ELF-1 (cell line): ENCODE measurements at regions not wholly inside any gene's neighbourhood (a gene's known extent, or its start where the extent isn't known, plus 50 kb on each side); places are given as distances from the start of the nearest gene placed in this dataset.

Experiments
- DNase-seq: peaks from one replicate; pipeline ENCODE4 v3.0.0-alpha.2; 2016; ENCODE audit warnings: low read depth, low spot score

DNA sequence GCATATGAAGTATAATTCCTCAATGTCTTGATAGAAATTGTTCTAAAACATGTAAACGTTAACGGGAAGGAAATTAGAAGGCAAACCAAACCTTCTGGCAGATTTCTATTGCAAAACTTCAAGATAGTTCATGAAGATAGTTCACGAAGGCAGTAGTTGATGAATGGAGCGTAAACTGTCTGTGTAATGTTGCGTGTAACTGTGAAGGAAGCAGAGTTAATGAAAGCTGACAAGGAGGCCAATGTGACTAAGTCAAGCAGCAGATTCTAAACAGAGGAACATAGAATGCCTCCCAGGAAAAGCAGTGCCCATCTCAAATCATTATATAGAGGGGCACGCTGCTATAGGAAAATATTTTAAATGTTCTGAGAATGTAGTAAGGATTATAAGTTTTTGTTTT lies 659.7 kb upstream of the IGFBP3 start:
- no peak for DNase-seq

DNA sequence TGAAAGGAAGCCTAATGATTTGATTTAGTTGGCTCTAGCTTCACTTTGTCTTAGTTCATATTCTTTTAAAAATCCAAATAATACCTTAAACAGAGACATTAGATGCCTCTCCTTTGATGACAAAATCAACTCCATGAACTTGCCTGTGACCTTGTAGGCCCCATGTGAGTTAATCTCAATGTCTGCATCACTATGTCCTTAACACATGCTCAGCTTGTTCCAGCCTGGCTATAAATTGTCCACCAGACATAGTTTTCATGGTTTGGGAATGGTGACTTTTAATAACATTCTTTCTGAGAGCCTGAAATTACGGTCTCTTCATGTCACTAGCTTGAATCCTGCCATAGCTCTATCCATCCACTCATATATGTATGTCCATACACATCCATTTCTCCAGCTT lies 656.3 kb upstream of the IGFBP3 start:
- DNase-seq, result no peak

DNA sequence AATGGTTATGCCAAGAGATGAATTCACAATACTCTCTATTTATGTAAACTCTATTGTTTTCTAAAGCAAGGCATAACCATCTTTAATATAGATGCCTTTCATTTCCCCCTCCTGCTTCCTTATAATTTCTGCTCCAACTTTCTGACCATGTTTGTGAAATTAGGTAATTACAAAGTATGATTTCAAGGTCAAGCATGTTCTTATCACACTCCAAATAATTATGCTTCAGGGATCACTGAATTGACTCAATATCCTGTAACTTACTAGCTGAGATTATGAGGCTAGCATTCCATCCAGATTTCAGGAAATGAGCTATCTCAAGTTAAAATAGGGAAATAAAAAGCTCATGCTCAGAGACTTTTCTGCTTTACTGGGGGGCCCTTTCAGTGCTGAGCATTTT lies 655.9 kb upstream of the IGFBP3 start:
- DNase-seq, result no peak

DNA sequence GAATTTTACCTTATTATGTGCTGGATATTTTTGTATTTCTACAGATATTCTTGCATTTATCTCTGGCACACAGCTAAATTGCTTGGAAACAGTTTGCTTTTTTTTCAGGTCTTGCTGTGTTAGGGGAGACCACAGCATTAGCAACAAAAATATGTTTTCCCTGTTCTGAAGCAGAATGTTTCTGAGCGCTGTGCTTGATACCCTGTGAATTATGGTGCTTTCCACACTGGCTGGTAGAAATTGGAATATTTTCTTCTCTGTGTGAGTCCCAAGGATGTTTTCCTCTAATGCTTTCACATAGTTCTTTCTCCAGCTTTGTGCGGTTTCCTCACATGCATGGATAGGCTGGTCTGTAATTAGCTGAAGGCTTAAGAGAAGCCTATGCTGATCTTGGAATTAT lies 651.6 kb upstream of the IGFBP3 start:
- no peak for DNase-seq

DNA sequence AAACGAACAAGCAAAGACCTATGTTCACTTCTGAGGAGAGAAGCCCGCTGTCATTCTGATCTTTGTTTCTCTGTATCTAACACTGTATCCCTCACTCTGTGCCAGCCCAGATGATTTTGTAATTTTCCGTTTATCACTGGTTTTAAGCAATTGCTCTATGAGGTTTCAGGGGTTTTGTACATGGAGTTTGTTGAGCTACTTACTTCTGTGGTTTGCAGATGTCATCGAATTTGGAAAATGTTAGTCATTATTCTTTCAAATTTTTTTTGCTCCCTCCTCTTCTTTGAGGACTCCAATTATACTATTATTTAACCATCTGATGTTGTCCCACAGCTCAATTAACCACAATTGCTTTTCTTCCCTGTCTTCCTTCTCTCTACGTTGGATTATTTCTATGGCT lies 650.9 kb upstream of the IGFBP3 start:
- DNase-seq, result no peak

DNA sequence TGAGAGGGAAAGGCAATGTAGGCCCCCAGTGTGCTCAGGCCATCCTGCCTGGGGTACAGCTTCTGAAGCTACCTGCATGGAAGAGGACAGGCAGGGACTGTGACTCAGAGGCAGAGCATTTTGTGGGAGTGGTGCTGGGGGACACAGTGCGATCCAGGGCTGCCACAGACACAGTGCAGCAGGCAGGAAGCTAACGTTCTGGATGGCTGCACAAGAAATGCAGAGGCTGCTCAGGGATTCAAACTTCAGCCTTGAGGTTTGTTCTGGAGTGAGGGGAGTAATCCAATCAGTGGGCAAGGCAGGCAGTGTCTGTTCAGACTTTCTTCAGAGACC lies 648.0 kb upstream of the IGFBP3 start:
- peak; percentile 30 for DNase-seq

DNA sequence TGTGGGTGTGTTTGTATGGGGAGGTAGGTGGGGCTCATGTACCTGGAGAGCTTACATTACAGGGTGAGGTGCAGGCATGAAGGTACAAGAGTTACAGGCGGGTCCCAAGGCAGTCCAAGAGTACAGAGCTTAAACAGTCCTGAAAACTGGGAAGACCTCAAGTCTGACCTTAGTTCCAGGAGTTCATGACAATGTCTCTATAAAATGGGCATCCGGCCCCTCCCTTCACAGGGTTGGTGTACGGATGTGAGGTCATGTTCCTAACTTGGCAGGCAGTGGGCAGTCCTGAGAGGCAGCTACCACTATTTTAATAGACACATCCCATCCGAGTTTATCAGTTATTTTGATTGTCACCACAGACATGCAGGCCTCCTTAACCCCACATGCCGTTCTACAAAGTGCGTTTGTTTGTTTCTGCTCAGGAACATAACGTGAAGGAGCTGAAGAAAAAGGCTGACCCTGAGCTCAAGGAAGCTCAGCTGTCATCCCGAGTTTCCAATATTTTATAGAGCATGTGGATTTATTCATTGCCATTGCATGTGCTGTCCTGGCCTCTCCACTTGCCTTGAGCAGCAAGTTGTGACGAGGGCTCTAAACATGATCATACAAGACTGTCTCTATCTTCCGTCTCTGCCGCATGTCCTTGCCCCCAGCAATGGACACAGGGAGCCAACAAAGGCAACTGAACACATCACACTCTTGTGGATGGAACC lies 647.5 kb upstream of the IGFBP3 start:
- DNase-seq, result no peak

DNA sequence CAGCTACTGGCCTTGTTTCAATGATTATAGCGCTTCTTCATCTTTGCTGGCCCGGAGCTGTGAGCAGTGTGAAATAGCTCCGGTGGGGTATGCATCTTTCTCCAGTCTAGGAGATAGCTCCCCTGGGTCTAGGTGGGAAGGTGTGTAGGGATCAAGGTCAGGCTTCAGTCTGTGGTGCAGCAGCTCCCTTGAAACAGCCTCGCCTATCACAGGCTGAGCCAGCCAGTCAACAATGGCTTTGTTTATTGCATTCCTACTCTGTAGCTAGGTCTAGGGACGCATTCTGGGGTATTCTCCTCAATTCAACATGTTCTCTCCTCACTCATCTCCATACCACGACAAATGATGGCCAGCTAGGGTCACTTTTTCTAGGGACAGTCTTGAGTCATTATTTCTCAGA lies 646.8 kb upstream of the IGFBP3 start:
- DNase-seq, result no peak

DNA sequence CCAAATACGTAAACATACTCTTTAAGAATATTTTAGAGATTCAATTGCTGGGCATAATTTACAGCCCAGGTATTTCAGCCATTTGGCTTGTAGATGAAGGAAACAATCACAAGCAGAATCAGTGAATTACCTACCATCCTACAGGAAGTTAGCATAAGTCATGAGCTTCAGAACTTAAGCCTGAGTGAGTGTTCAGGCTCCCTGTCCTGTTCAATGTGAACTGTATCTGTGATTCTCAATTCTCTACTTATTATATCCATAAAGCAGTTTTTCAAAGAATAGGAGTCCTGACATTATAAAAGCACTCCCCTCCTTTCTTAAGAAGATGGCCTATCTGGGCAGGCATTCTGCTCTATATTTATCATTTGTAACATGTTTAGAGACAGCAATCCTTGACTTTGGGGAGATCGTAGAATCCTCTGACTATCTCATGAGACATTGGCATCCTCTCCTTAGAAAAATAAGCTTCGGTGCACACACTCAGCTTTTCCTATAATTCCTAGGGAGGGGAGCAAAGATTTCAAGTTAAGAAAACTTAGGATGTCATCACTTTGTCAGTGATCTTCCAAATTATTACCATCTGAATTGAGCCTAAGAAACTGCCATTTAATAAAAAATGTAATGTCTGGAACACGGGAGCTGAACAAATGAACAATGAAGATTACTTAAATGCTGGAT lies 645.2 kb upstream of the IGFBP3 start:
- no peak for DNase-seq

DNA sequence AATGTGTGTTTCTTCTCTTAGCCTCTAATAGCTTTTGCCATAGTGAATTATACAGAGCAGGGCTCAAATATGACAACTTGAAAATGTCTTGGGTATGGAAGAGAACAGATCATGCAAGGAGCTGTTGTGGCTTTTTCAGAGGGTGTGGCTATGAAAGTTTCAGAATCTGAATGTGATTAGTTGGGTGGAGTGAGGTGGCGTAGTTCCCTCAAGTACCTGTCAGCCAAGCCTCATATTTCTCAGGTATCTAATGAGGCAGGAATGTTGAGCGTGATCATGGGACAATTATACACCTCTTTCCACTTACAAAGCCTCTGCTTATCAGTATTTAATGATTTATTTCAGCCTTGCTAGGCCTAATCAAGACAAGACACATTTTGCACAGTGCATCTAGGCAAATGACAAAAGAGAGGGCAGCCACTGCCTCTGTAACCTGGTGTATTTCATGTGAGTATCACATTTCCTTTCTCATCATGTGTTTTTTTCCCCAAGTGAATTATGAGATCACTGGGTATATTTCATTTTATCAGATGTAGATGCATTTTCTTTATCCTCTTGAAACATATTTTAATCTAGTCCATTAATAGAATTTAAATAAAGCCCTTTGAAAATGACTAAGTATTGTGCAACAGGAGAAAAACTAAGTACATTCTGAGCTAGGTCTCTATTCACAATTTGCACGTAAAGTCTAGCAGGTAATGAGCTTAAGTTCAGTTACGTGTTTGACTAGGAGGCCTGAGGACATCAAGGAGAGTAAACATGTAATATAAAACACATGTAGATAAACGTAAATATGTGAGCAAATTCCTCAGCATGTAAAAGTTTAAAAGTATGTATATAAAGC lies 644.4 kb upstream of the IGFBP3 start:
- DNase-seq, result no peak

DNA sequence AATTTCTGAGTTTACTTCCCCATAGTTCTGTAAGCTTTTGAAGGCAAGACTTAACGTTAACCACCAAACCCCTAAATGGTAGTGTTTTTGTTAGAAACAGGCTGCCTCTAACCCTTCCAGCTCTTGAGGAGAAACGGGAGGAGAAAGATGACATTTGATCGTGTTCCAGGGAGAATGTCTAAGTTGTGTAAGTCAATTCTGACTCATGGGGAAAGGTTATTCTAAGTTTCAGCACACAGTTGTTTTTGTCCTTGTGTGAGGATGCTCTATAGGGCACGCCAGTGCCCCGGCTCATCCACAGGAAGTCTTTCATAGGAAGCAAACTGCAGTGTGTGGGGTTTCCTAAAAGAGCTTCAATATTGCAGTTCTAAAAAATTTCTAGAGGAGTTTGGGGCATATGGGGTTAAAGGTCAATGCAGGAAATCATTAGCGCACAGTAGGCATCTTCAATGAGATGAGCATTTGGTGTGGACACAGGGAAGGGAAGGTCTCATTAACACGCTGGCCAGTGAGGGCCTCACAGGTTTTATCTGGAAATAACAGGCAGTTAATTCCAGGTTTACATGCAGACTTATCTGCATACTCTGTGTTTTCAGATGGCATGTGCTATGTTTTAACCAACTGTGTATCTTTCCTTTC lies 638.2 kb upstream of the IGFBP3 start:
- DNase-seq, result no peak

DNA sequence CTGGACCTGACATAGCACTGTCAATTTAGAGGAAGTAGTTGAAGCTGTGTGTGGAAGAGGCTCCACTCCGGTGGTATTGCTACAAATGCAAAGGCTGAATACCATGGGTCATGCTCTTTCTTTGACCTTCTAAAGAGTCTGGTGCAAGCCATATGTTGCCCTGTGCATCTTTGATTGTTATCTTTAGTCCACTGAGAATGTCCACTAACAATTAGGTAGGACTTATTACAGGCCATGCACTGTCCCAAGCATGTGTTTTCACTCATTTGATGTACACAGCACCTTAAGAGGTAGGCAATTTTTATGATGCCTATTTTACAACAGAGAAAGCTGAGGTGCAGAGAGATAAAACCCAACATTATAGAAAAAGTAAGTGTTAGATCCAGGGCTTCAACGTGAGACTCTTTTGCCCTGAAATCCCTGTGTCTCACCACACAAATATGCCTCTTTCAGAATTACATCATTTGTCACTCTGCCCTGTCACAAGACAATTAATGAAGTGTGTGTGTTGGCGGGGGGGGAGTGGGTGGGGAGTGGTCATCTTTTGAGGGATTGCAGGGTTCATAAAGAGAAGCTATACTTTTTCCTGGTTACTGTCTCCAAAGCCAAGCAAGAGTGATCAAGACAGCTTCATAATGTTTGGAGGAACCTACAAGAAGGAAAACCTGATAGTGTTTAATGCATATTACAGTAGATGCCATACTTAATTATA lies 637.6 kb upstream of the IGFBP3 start:
- DNase-seq, result no peak

DNA sequence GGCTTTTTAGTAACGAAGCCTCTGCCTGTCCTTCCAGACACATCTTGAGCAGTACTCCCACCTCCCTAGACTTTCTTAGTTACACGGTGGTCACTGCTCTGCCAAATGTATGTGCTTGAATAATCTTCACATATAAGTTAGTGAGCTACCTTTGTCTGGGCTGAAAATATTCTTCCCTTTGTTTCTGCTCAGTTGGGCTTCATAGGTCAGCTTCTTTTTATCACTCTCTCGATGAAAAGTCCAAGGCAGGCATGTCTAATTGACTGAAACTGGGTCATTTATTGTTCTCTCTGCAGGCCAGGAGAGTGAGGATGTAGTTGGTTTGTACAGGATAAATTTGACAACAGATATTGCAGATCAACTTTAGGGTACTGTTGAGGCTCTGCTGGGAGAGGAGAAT lies 636.7 kb upstream of the IGFBP3 start:
- DNase-seq, result no peak

DNA sequence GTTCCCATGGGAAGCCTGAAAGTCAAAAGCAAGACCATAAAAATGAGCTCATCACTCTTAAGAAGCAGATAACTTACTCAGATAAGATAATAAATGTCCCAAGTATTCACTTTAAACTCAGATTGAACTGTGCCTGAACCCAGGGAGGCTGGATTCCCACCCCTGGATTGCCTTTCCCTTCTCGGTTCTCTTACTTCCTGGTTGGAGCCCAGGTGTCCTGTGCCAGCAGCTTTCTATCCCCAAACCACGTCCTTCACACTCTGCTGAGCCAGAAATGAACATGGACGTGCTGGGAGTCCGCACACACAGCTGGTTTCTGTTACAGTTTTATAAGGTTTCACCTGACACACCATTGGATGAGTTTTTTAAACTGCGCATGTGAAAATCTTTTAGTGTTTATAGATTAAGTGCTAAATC lies 636.2 kb upstream of the IGFBP3 start:
- DNase-seq, result no peak

DNA sequence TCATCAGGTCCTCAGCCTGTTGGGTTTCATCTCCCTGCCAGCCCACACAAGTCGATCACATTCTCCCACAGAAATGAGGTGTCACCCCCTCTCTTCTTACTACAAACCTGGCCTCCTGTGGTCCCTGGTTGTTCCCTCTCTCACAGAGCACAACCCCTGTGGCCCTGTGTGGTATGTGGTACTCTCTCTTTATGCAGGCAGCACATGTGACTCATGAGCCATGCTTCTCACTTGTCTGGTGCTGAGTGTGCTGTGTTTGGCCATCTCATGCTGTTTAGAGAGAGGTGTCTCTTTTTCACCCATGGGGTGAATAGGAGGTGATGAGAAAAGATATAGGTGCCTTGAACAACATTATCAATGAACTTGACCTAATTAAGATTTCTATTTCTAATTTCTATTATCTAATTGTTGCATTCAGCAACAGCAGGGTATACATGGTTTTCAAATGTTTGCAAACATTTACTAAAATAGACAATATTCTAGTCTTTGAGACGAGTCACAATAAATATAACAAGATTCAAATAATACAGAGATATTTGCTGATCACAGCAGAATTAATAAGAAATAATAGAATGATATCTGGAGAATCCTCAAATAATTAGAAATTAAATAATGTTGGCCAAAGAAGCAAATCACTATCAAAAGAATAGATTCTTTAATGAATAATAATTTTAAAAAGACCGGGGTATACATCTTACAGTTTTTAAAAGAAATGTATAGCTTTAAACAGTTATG lies 633.8 kb upstream of the IGFBP3 start:
- DNase-seq, result no peak

DNA sequence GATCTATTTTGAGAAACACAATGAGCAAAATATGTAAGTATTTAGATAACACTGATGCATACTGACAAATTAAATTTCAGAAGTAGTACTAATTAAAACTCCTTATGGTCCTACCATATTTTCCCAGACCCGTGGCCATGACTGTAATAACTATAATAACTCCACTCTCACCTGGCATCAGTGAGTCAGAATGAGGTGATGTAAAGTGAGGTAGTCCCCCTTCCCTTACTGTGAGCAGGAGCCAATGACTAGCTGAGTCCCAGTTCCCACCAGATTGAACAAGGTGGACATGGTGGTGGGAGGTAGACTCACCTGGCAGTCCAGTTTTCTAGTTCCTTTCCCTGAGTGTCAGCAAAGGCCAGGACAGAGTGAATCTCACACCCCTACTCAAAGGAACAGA lies 630.5 kb upstream of the IGFBP3 start:
- DNase-seq, result no peak

DNA sequence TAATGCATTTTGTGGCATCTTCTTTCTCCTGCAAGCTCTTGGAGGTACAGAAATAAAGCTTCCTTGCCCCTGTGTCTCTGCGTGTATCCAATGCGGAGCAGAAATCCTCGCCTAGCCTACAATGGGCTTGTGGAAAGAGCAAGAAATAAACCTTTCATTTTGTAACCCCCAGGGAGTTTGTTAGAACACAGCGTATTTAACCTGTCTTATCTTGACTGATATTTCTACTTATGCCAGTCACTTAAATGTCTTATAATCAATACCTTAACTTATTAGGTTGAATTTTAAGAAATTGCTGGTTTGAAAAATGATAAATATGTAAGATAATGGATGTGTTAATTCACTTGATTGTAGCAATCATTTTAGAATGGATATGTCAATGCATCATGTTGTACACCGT lies 629.8 kb upstream of the IGFBP3 start:
- no peak for DNase-seq

DNA sequence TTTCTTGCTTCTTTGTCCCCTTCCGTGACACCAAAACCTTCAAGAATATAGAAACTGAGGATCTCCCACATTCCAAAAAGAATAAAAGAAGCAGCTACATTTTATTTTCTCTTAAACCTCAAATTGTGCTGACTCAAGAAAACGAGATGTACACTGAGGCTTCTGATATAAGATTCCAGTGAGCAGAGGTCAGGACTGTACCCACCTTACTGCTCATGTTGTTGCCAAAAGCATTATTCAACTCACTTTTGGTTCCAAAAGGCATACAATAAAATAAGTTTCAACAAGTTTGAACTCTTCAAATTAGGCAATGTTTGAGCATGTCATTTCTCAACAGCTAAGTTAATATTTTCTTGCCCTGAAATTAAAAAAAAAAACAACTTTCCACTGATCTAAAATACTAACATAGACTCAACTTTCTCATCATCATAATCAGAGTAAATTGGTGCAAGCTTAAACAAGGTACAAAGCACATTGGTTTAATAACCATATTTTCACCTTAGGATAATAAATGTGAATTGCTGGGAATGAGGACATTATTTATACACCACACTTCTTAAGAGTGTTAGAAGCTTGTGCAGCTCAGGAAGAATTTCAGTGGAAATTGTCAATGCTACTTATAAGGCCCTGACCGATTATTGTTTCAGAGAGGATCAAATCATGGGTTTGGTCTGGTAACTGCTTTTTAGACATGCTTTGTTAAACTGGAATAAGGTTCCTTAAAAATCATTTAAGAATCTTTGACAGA lies 629.0 kb upstream of the IGFBP3 start:
- DNase-seq, result no peak

DNA sequence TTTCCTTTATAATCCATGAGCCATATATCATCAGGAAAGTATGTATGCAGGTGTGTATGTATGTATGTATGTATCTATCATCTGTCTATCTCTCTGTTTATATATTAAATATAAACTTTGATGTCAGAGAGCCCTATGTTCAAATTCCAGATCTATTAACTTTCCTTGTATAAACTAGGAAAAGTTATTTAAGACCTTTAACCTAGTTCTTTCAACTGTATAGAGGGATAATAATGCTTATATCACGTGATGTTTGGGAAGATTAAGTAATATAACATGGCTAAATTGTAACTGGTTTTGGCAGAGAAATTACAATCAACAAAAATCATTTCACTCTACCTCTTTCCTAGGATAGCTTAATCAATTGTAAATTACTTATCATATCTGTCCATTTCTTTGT lies 628.3 kb upstream of the IGFBP3 start:
- no peak for DNase-seq

DNA sequence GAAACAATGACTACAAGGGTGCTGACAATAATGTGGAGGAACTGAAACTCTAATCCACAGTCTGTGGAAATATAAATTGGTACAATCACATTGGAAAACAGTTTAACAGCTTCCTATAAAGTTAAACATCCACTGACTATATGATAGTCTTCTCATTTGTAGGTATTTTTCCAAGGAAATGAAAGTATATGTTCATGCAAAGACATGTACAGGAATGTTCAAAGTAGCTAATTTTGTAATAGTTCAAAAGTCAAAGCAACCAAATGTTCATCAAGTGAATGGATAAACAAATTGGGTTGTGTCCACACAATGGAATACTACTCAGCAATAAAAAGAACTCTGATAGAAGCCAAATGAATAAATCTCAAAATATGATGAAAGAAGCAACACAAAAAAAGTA lies 626.0 kb upstream of the IGFBP3 start:
- no peak for DNase-seq
